HAP-1 (cell line): ENCODE measurements at regions not wholly inside any gene's neighbourhood (a gene's known extent, or its start where the extent isn't known, plus 50 kb on each side); places are given as distances from the start of the nearest gene placed in this dataset.
"Not testable (repeated sequence)": the region's sequence is repeated elsewhere in the genome, so short reads cannot be mapped to it uniquely, and the experiment has no call there.

Source experiments
- DNase-seq, 2 experiments: peaks; one replicate each; pipeline ENCODE4 v3.0.0-alpha.2; 2016 to 2020; ENCODE audit warnings: low spot score in 2 of 2
- H3K27me3 ChIP-seq: fragments of 250-450 bp; sonication (Bioruptor Pico); 2 replicates; pipeline ENCODE4 v1.5.1; 2020; ENCODE audit warnings: low read depth, mild to moderate bottlenecking, moderate library complexity
- H3K36me3 ChIP-seq: fragments of 250-450 bp; sonication (Bioruptor Pico); replicated peaks from 2 replicates; pipeline ENCODE4 v1.5.1; 2020; ENCODE audit warnings: mild to moderate bottlenecking
- H3K4me1 ChIP-seq: fragments of 250-450 bp; sonication (Bioruptor Pico); 2 replicates; pipeline ENCODE4 v1.5.1; 2020; ENCODE audit warnings: mild to moderate bottlenecking
- H3K4me3 ChIP-seq: fragments of 250-450 bp; sonication (Bioruptor Pico); 2 replicates; pipeline ENCODE4 v1.5.1; 2020; ENCODE audit warnings: mild to moderate bottlenecking, moderate library complexity
- H3K9me3 ChIP-seq: fragments of 250-450 bp; sonication (Bioruptor Pico); 2 replicates; pipeline ENCODE4 v1.5.1; 2020; ENCODE audit warnings: mild to moderate bottlenecking, moderate library complexity
- in situ Hi-C: fragments of 300-500 bp; cut with MboI; formaldehyde crosslinking; loops from 3 replicates; pipeline ENCODE4 v1.14.3; 2020; ENCODE audit warnings: low sequenced_read_pairs, inconsistent platforms, mixed read lengths

GRCh38 chr19:27709496-27709895, 1503.5 kb downstream of the UQCRFS1 start:
- no peaks in the 10 kb centered on the region for H3K9me3 ChIP-seq
- H3K27me3 ChIP-seq = no peaks in the 10 kb centered on the region
- DNase-seq = no peak
- no peak overlapping the region for H3K4me3 ChIP-seq
- in situ Hi-C loops = no loop called here
- H3K4me1 ChIP-seq = no peaks in the 10 kb centered on the region
- H3K36me3 ChIP-seq = no peaks in the 10 kb centered on the region

GRCh38 chr19:27708986-27709385, 1504.0 kb downstream of the UQCRFS1 start:
- in situ Hi-C loops, H3K4me3 ChIP-seq, H3K9me3 ChIP-seq, DNase-seq, H3K4me1 ChIP-seq, H3K27me3 ChIP-seq, H3K36me3 ChIP-seq: not testable (repeated sequence)

DNA sequence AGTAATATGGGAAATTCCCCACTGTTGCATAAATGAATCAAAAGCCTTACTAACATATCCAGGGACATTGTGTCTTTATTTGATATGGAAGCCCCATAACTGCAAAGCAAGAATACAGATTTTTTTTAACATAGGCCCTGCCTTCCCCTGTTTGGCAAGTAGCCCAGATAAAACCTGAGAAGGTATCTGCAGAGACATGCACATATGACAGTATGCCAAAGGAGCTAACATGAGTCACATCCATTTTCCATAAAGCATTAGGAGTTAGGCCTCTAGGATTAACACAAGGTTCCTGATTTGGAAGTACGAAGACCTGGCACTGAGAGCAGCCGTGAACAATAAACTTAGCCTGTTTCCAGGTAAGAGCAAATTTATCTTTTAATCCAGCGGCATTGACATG, 1505.9 kb downstream of the UQCRFS1 start:
- H3K4me3 ChIP-seq, H3K36me3 ChIP-seq, DNase-seq, in situ Hi-C loops, H3K4me1 ChIP-seq, H3K9me3 ChIP-seq, H3K27me3 ChIP-seq: not testable (repeated sequence)

DNA sequence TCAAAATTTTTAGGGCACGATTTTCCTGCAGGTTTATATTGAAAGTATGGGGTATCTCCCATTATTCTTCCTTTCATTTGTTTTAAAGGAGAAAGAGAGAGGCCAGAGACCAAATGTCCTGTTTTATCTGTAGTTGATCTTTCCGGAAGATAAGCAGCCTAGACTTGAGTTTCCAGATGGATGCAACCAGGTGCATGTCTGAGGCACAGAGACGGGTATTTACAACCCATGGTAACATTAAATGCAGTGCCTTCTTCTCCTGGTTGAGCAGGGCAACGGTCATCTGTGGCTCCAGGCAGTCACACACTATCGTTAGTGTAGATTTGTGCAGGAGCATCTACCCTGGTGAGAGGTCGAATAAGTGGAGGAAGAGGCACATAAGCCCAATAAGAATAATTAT, 1507.1 kb downstream of the UQCRFS1 start:
- Histone ChIP-seq H3K4me1 (no peaks in the 10 kb centered on the region), H3K27me3 (no peaks in the 10 kb centered on the region), H3K9me3 (no peaks in the 10 kb centered on the region), H3K4me3 (no peak overlapping the region), H3K36me3 (no peaks in the 10 kb centered on the region)
- no peak for DNase-seq
- in situ Hi-C loops = no loop called here

DNA sequence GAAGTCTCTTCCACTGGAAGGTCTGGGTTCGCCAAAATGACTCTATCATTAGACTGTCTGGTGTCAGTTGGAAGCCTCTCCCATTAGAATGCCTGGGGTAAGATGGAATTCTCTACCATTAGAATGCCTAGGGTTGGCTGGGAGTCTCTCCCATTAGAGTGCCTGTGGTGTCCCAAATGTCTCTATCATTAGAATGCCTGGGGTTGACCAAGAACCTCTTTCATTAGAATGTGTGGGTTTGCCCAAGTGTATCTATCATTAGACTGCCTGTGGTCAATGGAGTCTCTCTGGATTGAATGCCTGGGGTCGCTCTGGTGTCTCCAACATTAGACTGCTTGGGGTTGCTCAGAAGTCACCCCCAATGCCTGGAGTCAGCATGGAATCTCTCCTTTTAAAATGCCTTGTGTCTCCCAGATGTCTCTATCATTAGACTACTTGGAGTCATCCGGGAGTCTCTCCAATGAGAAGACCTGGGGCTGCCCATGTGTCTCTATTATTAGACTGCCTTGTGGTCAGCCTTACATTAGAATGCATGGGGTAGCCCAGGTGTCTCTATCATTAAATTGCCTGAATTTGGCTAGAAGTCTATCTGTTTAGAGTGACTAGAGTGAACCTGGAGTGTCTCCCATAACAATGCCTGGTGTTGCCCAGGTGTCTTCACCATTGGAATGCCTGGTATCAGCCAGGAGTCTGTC, 1518.4 kb downstream of the UQCRFS1 start:
- Histone ChIP-seq H3K9me3 (no peaks in the 10 kb centered on the region), H3K4me3 (no peak overlapping the region), H3K27me3 (no peaks in the 10 kb centered on the region), H3K4me1 (no peaks in the 10 kb centered on the region), H3K36me3 (no peaks in the 10 kb centered on the region)
- DNase-seq = no peak
- in situ Hi-C loops = no loop called here

DNA sequence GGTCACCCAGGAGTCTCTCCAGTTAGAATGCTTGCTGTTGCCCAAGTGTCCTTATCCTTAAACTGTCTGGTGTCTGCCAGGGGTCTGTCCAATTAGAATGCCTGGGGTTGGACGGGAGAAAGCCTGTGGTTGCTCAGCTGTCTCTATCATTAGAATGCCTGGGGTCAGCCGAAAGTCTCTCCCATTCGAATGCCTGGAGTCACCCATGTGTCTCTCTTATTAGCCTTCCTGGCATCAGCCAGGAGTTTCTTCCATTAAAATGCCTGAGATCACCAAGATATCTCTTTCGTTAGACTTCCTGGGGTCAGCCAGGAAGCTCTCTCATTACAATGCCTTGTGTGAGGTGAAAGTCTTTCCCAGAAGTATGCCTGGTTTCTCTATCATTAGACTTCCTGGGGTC, 1521.0 kb downstream of the UQCRFS1 start:
- DNase-seq = no peak
- Histone ChIP-seq H3K27me3 (no peaks in the 10 kb centered on the region), H3K9me3 (no peaks in the 10 kb centered on the region), H3K4me3 (no peak overlapping the region), H3K36me3 (no peaks in the 10 kb centered on the region), H3K4me1 (no peaks in the 10 kb centered on the region)
- in situ Hi-C loops = no loop called here

DNA sequence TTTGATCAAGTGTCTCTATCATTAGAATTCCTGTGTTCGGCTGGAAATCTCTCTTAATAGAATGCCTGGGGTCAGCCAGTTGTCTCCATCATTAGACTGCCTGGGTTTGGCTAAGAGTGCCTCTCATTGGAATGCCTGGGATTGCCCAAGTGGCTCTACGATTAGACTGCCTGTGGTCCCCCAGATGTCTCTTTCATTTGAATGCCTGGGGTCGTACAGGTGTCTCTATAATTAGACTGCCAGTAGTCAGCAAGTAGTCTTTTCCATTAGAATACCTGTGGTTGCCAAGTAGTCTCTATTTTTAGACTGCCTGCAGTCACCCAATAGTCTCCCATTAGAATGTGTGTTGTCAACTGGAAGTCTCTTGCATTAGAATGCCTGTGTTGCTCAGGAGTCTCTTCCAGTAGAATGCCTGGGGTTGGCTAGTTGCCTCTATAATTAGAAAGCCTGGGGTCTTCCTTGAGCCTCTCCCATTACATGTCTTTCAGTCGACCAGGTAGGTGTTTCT, 1523.2 kb downstream of the UQCRFS1 start:
- Histone ChIP-seq H3K4me3 (no peak overlapping the region), H3K36me3 (no peaks in the 10 kb centered on the region), H3K9me3 (no peaks in the 10 kb centered on the region), H3K27me3 (no peaks in the 10 kb centered on the region), H3K4me1 (no peaks in the 10 kb centered on the region)
- in situ Hi-C loops = no loop called here
- DNase-seq = no peak

- no peaks in the 10 kb centered on the region for H3K36me3 ChIP-seq
- H3K4me1 ChIP-seq = no peaks in the 10 kb centered on the region
- in situ Hi-C loops = no loop called here
- DNase-seq = no peak
- H3K9me3 ChIP-seq = peaks cover 3% of the 10 kb centered on the region; the same call in 1 of the 2 replicates
- no peak overlapping the region for H3K4me3 ChIP-seq
- no peaks in the 10 kb centered on the region for H3K27me3 ChIP-seq
Observed at GRCh38 chr19:27684293-27684692, 1528.7 kb downstream of the UQCRFS1 start.

GRCh38 chr19:27681972-27682371, 1531.0 kb downstream of the UQCRFS1 start:
- Histone ChIP-seq H3K4me1 (no peaks in the 10 kb centered on the region), H3K4me3 (no peak overlapping the region), H3K27me3 (no peaks in the 10 kb centered on the region), H3K36me3 (no peaks in the 10 kb centered on the region), H3K9me3 (peaks cover 3% of the 10 kb centered on the region; the same call in 1 of the 2 replicates)
- in situ Hi-C loops = no loop called here
- no peak for DNase-seq

DNA sequence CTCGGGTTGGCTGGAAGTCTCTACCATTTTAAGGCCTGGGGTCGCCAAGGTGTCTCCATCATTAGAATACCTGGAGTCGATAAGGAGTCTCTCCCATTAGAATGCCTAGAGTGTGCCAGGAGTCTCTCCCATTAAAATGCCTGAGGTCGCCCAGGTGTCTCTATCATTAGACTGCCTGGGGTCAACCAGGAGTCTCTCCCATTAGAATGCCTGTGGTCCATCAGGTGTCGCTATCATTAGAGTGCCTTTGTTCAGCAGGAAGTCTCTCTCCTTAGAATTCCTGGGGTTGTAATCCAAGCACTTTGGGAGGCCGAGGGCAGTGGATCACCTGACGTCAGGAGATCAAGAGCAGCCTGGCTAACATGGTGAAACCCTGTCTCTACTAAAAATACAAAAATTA, 1533.0 kb downstream of the UQCRFS1 start:
- in situ Hi-C loops = no loop called here
- Histone ChIP-seq H3K4me3 (no peak overlapping the region), H3K9me3 (peaks cover 5% of the 10 kb centered on the region; the same call in 1 of the 2 replicates), H3K36me3 (no peaks in the 10 kb centered on the region), H3K27me3 (no peaks in the 10 kb centered on the region), H3K4me1 (no peaks in the 10 kb centered on the region)
- DNase-seq = no peak

- Histone ChIP-seq H3K9me3 (peaks cover 5% of the 10 kb centered on the region; the same call in 1 of the 2 replicates), H3K27me3 (no peaks in the 10 kb centered on the region), H3K4me3 (no peak overlapping the region), H3K36me3 (no peaks in the 10 kb centered on the region), H3K4me1 (no peaks in the 10 kb centered on the region)
- DNase-seq = no peak
- in situ Hi-C loops = no loop called here
Observed at GRCh38 chr19:27679399-27679798, 1533.6 kb downstream of the UQCRFS1 start.

GRCh38 chr19:27676877-27677276, 1536.1 kb downstream of the UQCRFS1 start:
- no peak for DNase-seq
- Histone ChIP-seq H3K4me1 (no peaks in the 10 kb centered on the region), H3K36me3 (no peaks in the 10 kb centered on the region), H3K9me3 (peaks cover 5% of the 10 kb centered on the region; the same call in 1 of the 2 replicates), H3K4me3 (no peak overlapping the region), H3K27me3 (no peaks in the 10 kb centered on the region)
- in situ Hi-C loops = no loop called here

DNA sequence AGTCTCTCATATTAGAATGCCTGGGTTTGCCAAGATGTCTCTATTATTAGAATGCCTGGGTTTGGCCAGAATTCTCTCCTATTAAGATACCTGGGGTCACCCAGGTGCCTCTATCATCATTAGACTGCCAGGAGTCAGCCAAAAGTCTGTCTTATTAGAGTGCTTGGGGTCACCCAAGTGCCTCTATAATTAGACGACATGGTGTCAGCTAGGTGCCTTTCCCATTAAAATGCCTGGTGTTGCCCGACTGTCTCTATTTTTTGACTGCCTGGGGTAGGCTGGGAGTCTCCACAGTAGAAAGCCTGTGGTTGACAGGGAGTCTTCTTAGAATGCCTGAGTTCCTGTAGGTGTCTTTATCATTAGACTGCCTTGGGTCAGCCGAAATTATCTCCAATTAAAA, 1536.6 kb downstream of the UQCRFS1 start:
- DNase-seq = no peak
- in situ Hi-C loops = no loop called here
- Histone ChIP-seq H3K9me3 (peaks cover 5% of the 10 kb centered on the region; the same call in 1 of the 2 replicates), H3K36me3 (no peaks in the 10 kb centered on the region), H3K4me1 (no peaks in the 10 kb centered on the region), H3K27me3 (no peaks in the 10 kb centered on the region), H3K4me3 (no peak overlapping the region)

- no peaks in the 10 kb centered on the region for H3K36me3 ChIP-seq
- H3K4me1 ChIP-seq = no peaks in the 10 kb centered on the region
- no peak for DNase-seq
- H3K9me3 ChIP-seq = peaks cover 4% of the 10 kb centered on the region; the same call in 1 of the 2 replicates
- in situ Hi-C loops = no loop called here
- no peak overlapping the region for H3K4me3 ChIP-seq
- no peaks in the 10 kb centered on the region for H3K27me3 ChIP-seq
Observed at GRCh38 chr19:27675771-27676170, 1537.2 kb downstream of the UQCRFS1 start.

- DNase-seq = no peak
- H3K9me3 ChIP-seq = peaks cover 2% of the 10 kb centered on the region; the same call in 1 of the 2 replicates
- in situ Hi-C loops = no loop called here
- no peaks in the 10 kb centered on the region for H3K4me1 ChIP-seq
- H3K27me3 ChIP-seq = no peaks in the 10 kb centered on the region
- no peaks in the 10 kb centered on the region for H3K36me3 ChIP-seq
- no peak overlapping the region for H3K4me3 ChIP-seq
Observed at GRCh38 chr19:27674701-27675100, 1538.2 kb downstream of the UQCRFS1 start.
